ENCODE measurements at regions not wholly inside any gene's neighbourhood (a gene's known extent, or its start where the extent isn't known, plus 50 kb on each side); places are given as distances from the start of the nearest gene placed in this dataset.

DNA sequence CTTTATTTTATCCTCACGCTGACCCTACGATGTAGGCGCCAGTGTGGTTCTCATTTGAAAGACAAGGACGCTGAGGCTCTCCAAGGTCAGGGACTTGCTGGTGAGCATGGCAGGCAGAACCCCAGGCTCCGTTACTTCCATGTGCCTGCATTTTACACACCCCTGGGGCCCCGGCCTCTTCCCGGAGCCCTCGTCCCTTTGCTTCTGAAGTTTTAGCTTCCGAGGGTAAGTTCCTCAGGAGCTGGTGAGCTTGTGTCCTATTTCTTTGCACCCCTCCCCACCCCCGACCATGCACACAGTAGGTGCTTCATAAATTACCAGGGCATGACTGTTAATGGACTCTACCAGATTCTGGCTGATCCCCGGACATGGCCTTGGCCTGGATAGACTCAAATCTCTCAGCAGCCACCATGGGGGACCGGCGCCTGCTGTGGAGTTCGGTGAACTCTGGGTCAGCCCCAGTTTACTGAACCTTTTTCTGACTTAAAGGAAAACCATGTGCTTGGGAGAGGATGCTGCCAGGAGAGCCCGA, 59.3 kb upstream of the RNU6ATAC start:
- TF ChIP-seq CTCF (IDR thresholded peaks at IDR 0.05) (no peak), POLR2A (IDR thresholded peaks at IDR 0.05) (no peak), POLR2AphosphoS5 (IDR thresholded peaks at IDR 0.05; ENCODE audit: insufficient read depth in 1 of 2, low read depth in 1 of 2) (no peak)

Measured in vagina (tissue), 2 donors.